MM.1S (cell line): ENCODE measurements at regions not wholly inside any gene's neighbourhood (a gene's known extent, or its start where the extent isn't known, plus 50 kb on each side); places are given as distances from the start of the nearest gene placed in this dataset.

Experiments used
- DNase-seq: peaks from one replicate; pipeline ENCODE4 v3.0.0-alpha.2; 2015
- H2AFZ ChIP-seq: fragments of 300-600 bp; sonication (generic); 2 replicates; pipeline ENCODE4 v1.6.0; 2016; ENCODE audit warnings: antibody characterized with exemption, low read length
- H3F3A ChIP-seq: fragments of 300-600 bp; sonication (generic); 2 replicates; pipeline ENCODE4 v1.6.1; 2016; ENCODE audit warnings: mild to moderate bottlenecking, antibody characterized with exemption, low read length, moderate library complexity, mixed read lengths; ENCODE audit not compliant: insufficient read depth
- H3K27ac ChIP-seq: fragments of 300-600 bp; sonication (generic); 2 replicates; pipeline ENCODE4 v1.5.1; 2016; ENCODE audit warnings: mild to moderate bottlenecking, low read length
- H3K27me3 ChIP-seq: fragments of 300-600 bp; sonication (generic); replicated peaks from 2 replicates; pipeline ENCODE4 v1.6.0; 2016; ENCODE audit warnings: low read length; ENCODE audit not compliant: insufficient read depth
- H3K36me3 ChIP-seq: fragments of 300-600 bp; sonication (generic); replicated peaks from 2 replicates; pipeline ENCODE4 v1.6.1; 2016; ENCODE audit warnings: mild to moderate bottlenecking, low read length, mixed read lengths; ENCODE audit not compliant: insufficient read depth
- H3K4me1 ChIP-seq: fragments of 300-600 bp; sonication (generic); 2 replicates; pipeline ENCODE4 v1.6.1; 2016; ENCODE audit warnings: low read length, mixed read lengths
- H3K4me2 ChIP-seq: fragments of 300-600 bp; sonication (generic); 2 replicates; pipeline ENCODE4 v1.6.0; 2016; ENCODE audit warnings: low read depth, low read length
- H3K4me3 ChIP-seq: fragments of 300-600 bp; sonication (generic); 2 replicates; pipeline ENCODE4 v1.5.1; 2016; ENCODE audit warnings: low read length, mixed read lengths
- H3K79me2 ChIP-seq: fragments of 300-600 bp; sonication (generic); 2 replicates; pipeline ENCODE4 v1.6.1; 2016; ENCODE audit warnings: mixed run types, low read length, mixed read lengths
- H3K9ac ChIP-seq: fragments of 300-600 bp; sonication (generic); 2 replicates; pipeline ENCODE4 v1.6.1; 2016; ENCODE audit warnings: low read length, mixed read lengths
- H3K9me2 ChIP-seq: fragments of 300-600 bp; sonication (generic); replicated peaks from 2 replicates; pipeline ENCODE4 v1.6.1; 2016; ENCODE audit warnings: mild to moderate bottlenecking, low read length, mixed read lengths; ENCODE audit not compliant: insufficient read depth
- H3K9me3 ChIP-seq: fragments of 300-600 bp; sonication (generic); replicated peaks from 2 replicates; pipeline ENCODE4 v1.6.1; 2016; ENCODE audit warnings: mild to moderate bottlenecking, low read length, mixed read lengths; ENCODE audit not compliant: insufficient read depth
- H4K20me1 ChIP-seq: fragments of 300-600 bp; sonication (generic); 2 replicates; pipeline ENCODE4 v1.6.1; 2016; ENCODE audit warnings: mild to moderate bottlenecking, low read length, moderate library complexity, mixed read lengths; ENCODE audit not compliant: insufficient read depth
- CTCF ChIP-seq: fragments of 300-600 bp; sonication (generic); IDR thresholded peaks from 2 replicates; pipeline ENCODE4 v1.5.1; 2016; ENCODE audit warnings: antibody characterized with exemption, low read length, mixed read lengths
- EZH2 ChIP-seq: fragments of 300-600 bp; sonication (generic); optimal IDR thresholded peaks from 2 replicates; pipeline ENCODE3; 2017; ENCODE audit warnings: low read depth, mild to moderate bottlenecking, antibody characterized with exemption, low read length, mixed read lengths
- EZH2phosphoT487 ChIP-seq: fragments of 300-600 bp; sonication (generic); IDR thresholded peaks from 2 replicates; pipeline ENCODE4 v1.6.1; 2018; ENCODE audit warnings: antibody characterized with exemption, low read length

GRCh38 chrX:40313269-40313668 lies 215.5 kb upstream of the BCOR start:
- peak overlapping the region; percentile 57; the same call in 1 of the 2 replicates for H3K27ac ChIP-seq
- H3K9me3 ChIP-seq = no peaks in the 10 kb centered on the region
- no peaks in the 10 kb centered on the region for H3K27me3 ChIP-seq
- H3K9me2 ChIP-seq = no peaks in the 10 kb centered on the region
- H3K9ac ChIP-seq = no peak overlapping the region
- H3K36me3 ChIP-seq = no peaks in the 10 kb centered on the region
- H3K4me3 ChIP-seq = no peak overlapping the region
- 0 out of 2 replicates have a peak, but pooled peaks cover 6% of the 10 kb centered on the region for H3F3A ChIP-seq
- peaks cover 17% of the 10 kb centered on the region for H3K4me1 ChIP-seq
- peak overlapping the region; percentile 23; the same call in 1 of the 2 replicates for H2AFZ ChIP-seq
- DNase-seq = peak; percentile 24
- no peaks in the 10 kb centered on the region for H4K20me1 ChIP-seq
- H3K4me2 ChIP-seq = peak overlapping the region; percentile 42; the same call in 1 of the 2 replicates
- TF ChIP-seq EZH2phosphoT487 = no peak
- no peak for TF ChIP-seq EZH2
- TF ChIP-seq CTCF = no peak
- H3K79me2 ChIP-seq = no peaks in the 10 kb centered on the region

GRCh38 chrX:40310447-40310846 lies 212.7 kb upstream of the BCOR start:
- no peaks in the 10 kb centered on the region for H3K36me3 ChIP-seq
- no peak overlapping the region for H3K27ac ChIP-seq
- H3F3A ChIP-seq = 0 out of 2 replicates have a peak, but pooled peaks cover 6% of the 10 kb centered on the region
- H2AFZ ChIP-seq = no peak overlapping the region
- TF ChIP-seq EZH2phosphoT487 (no peak), EZH2 (no peak), CTCF (no peak)
- H3K4me1 ChIP-seq = peaks cover 17% of the 10 kb centered on the region
- H3K27me3 ChIP-seq = no peaks in the 10 kb centered on the region
- H3K4me3 ChIP-seq = no peak overlapping the region
- H3K9me2 ChIP-seq = no peaks in the 10 kb centered on the region
- H3K79me2 ChIP-seq = no peaks in the 10 kb centered on the region
- DNase-seq = no peak
- H4K20me1 ChIP-seq = no peaks in the 10 kb centered on the region
- H3K9me3 ChIP-seq = no peaks in the 10 kb centered on the region
- H3K4me2 ChIP-seq = no peak overlapping the region
- no peak overlapping the region for H3K9ac ChIP-seq

- TF ChIP-seq CTCF (no peak), EZH2 (no peak), EZH2phosphoT487 (no peak)
- Histone ChIP-seq H3F3A (0 out of 2 replicates have a peak, but pooled peaks cover 6% of the 10 kb centered on the region), H3K4me1 (peaks cover 17% of the 10 kb centered on the region), H4K20me1 (no peaks in the 10 kb centered on the region), H3K9me3 (no peaks in the 10 kb centered on the region), H3K36me3 (no peaks in the 10 kb centered on the region), H3K27me3 (no peaks in the 10 kb centered on the region), H3K27ac (no peak overlapping the region), H3K9ac (no peak overlapping the region), H2AFZ (no peak overlapping the region), H3K4me3 (no peak overlapping the region), H3K4me2 (no peak overlapping the region), H3K79me2 (no peaks in the 10 kb centered on the region), H3K9me2 (no peaks in the 10 kb centered on the region)
- DNase-seq = no peak
These were observed 212.3 kb upstream of the BCOR start for GRCh38 chrX:40310016-40310415.
